ENCODE measurements at regions not wholly inside any gene's neighbourhood (a gene's known extent, or its start where the extent isn't known, plus 50 kb on each side); places are given as distances from the start of the nearest gene placed in this dataset.

DNA sequence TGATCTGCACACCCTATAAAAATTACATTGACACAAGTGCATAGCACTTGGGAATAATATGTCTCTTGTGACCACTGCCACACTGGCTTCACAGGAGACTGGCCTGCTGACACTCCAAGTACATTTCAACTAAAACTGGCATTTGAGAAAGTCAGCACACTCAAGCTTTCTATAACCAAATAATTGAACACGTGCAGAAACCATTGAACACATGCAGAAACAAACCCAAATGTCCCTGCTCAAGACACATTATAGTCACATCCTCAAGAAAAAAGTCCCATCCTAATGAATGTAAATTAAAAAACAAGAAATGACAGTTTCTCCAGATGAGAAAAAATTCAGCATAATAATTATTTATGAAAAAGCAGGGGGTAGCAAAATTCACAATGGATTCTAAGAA, 1859.1 kb upstream of the PCDH20 start:
- no peak overlapping the region for H2AFZ ChIP-seq (replicated peaks; ENCODE audit: low read length, poor library complexity)
- no TSS peak for BruUV-seq (replicated peaks)
- H2BK20ac ChIP-seq (ENCODE audit: low read depth, low read length) = no peak overlapping the region
- no peak overlapping the region for H4K8ac ChIP-seq (ENCODE audit: low read depth in 2 of 2, low read length in 2 of 2)
- intact Hi-C loops (cut with micrococcal nuclease) (no loop called here), dilution Hi-C loops (cut with HindIII; ENCODE audit: low sequenced_read_pairs, unreplicated experiment) (no loop called here), in situ Hi-C loops (cut with MboI; ENCODE audit: low sequenced_read_pairs) (no loop called here)
- H2BK5ac ChIP-seq (ENCODE audit: low read depth, low read length, poor library complexity, severe bottlenecking) = no peak overlapping the region
- no peak overlapping the region for H2BK120ac ChIP-seq (ENCODE audit: low read depth, low read length)
- H3K4me1 ChIP-seq (ENCODE audit: control insufficient read depth, insufficient read depth, low read length) = no peaks in the 10 kb centered on the region
- no peak for ATAC-seq (ENCODE audit: low read depth)
- H4K20me1 ChIP-seq (ENCODE audit: insufficient read depth, low read length) = no peaks in the 10 kb centered on the region
- no peak overlapping the region for H3K14ac ChIP-seq (replicated peaks; ENCODE audit: low read depth, low read length)
- no peaks in the 10 kb centered on the region for H3K27me3 ChIP-seq (ENCODE audit: control insufficient read depth, insufficient read depth, low read length)
- H3K4me3 ChIP-seq (ENCODE audit: insufficient read depth, low read depth, low read length) = no peak overlapping the region
- no peaks in the 10 kb centered on the region for H3K9me3 ChIP-seq (ENCODE audit: control insufficient read depth, insufficient read depth, low read length)
- TF ChIP-seq BHLHE40 (IDR thresholded peaks at IDR 0.05; ENCODE audit: low read depth, low read length) = no peak
- no peak for TF ChIP-seq RFX5 (IDR thresholded peaks at IDR 0.05; ENCODE audit: low read depth, low read length)
- TF ChIP-seq SMC3 (IDR thresholded peaks at IDR 0.05; ENCODE audit: low read depth, low read length) = no peak
- no peak overlapping the region for H3K18ac ChIP-seq (ENCODE audit: low read depth, low read length)
- POLR2A ChIA-PET (ENCODE audit: unreplicated experiment) = no interaction called here
- CTCF ChIA-PET = no interaction called here
- H3K27ac ChIP-seq (ENCODE audit: insufficient read depth, low read length) = no peak overlapping the region
- no peaks in the 10 kb centered on the region for H3K79me1 ChIP-seq (ENCODE audit: low read depth in 1 of 2, low read length in 2 of 2)
- WGBS, 2 experiments (ENCODE audit: extremely low coverage in 2 of 2, insufficient read length in 1 of 2) = no CpG with 5 or more reads among the region's 1 CpG
- DNase-seq = no peak
- no peak overlapping the region for H3K4me2 ChIP-seq (ENCODE audit: low read depth, low read length)
- no peak overlapping the region for H4K91ac ChIP-seq (ENCODE audit: insufficient read depth, low read depth, low read length)
- no peaks in the 10 kb centered on the region for H3K36me3 ChIP-seq (ENCODE audit: control insufficient read depth, insufficient read depth, low read length)
- H3K9me1 ChIP-seq (ENCODE audit: insufficient read depth, low read length) = no peaks in the 10 kb centered on the region
- no peak overlapping the region for H2AK5ac ChIP-seq (ENCODE audit: low read depth, low read length)
- H2BK15ac ChIP-seq (ENCODE audit: low read depth, low read length) = no peak overlapping the region
- no peak overlapping the region for H3K23ac ChIP-seq (ENCODE audit: low read depth, low read length)
- no peak overlapping the region for H3K9ac ChIP-seq (ENCODE audit: low read depth, low read length)
- no peak overlapping the region for H4K5ac ChIP-seq (ENCODE audit: low read depth, low read length)
- H3K56ac ChIP-seq (ENCODE audit: extremely low read depth, insufficient read depth, low read length) = no peak overlapping the region
- H3K4ac ChIP-seq (ENCODE audit: low read depth, low read length) = no peak overlapping the region
- H2AK9ac ChIP-seq (replicated peaks; ENCODE audit: low read depth, low read length, poor library complexity) = no peak overlapping the region
